ENCODE measurements at regions not wholly inside any gene's neighbourhood (a gene's known extent, or its start where the extent isn't known, plus 50 kb on each side); places are given as distances from the start of the nearest gene placed in this dataset.

DNA sequence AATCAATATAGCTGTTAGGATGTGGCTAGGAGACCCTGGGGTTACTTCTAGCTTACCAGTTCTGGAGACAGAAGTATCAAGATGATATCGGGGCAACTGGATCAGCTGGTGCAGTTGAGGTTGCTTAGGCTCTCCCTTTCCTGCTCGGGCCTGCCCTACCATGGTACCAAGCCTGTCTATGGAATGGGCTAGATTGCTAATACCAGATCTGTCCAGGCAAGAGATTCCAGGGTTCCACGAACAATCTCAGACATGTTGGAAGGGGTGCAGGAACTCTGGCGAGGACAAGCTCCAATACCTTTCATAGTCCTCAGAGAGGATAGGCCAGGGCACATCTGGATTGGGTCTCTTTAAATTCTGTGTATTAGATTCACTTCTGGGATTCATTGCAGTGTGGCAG, 53.8 kb downstream of the ADM start:
- intact Hi-C loops (cut with micrococcal nuclease; ENCODE audit: unreplicated experiment), result no loop called here
- Histone ChIP-seq H3K4me1 (ENCODE audit: insufficient read depth, low read length, poor library complexity, severe bottlenecking) (no peaks in the 10 kb centered on the region), H3K9me2 (ENCODE audit: insufficient read depth, low read length) (no peaks in the 10 kb centered on the region), H3K36me3 (ENCODE audit: insufficient read depth, low read length) (no peaks in the 10 kb centered on the region), H2AFZ (ENCODE audit: low read length) (no peak overlapping the region), H3K9me3 (ENCODE audit: low read length) (no peaks in the 10 kb centered on the region), H3K4me3 (ENCODE audit: low read depth, low read length, poor library complexity, severe bottlenecking) (no peak overlapping the region), H3K79me2 (ENCODE audit: insufficient read depth, low read depth, low read length) (no peaks in the 10 kb centered on the region), H3K4me2 (ENCODE audit: low read length) (no peak overlapping the region), H3K27ac (ENCODE audit: low read depth, low read length, poor library complexity, severe bottlenecking) (no peak overlapping the region), H4K20me1 (ENCODE audit: insufficient read depth, low read length) (no peaks in the 10 kb centered on the region)
- BruUV-seq (replicated peaks), result no TSS peak
- CTCF ChIA-PET (ENCODE audit: unreplicated experiment), result no interaction called here
- no peak for TF ChIP-seq EZH2phosphoT487 (IDR thresholded peaks at IDR 0.05; ENCODE audit: borderline replicate concordance, low read depth, low read length)
- TF ChIP-seq, protein P1, sequence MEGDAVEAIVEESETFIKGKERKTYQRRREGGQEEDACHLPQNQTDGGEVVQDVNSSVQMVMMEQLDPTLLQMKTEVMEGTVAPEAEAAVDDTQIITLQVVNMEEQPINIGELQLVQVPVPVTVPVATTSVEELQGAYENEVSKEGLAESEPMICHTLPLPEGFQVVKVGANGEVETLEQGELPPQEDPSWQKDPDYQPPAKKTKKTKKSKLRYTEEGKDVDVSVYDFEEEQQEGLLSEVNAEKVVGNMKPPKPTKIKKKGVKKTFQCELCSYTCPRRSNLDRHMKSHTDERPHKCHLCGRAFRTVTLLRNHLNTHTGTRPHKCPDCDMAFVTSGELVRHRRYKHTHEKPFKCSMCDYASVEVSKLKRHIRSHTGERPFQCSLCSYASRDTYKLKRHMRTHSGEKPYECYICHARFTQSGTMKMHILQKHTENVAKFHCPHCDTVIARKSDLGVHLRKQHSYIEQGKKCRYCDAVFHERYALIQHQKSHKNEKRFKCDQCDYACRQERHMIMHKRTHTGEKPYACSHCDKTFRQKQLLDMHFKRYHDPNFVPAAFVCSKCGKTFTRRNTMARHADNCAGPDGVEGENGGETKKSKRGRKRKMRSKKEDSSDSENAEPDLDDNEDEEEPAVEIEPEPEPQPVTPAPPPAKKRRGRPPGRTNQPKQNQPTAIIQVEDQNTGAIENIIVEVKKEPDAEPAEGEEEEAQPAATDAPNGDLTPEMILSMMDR (conservative IDR thresholded peaks at IDR 0.05; ENCODE audit: low read length), result no peak
- POLR2A ChIA-PET, result no interaction called here
- DNase-seq (ENCODE audit: low spot score), result no peak

DNA sequence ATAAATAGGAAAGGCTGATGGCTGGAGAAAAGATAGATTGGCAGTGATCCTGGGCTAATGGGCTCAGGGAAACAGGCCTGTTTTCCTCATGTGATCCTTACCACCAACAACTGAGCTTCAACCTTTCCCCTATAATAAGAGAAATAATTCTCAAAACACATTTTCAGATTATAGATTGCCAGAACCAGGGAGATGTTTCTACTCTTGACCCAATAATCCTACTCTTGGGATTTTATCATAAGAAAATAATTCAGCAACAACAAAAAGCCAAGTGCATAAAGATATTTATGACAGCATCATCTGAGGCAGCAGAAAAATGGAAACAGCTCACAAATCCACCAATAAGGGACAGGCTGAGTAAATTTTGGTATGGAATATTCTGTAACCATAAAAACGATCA, 54.3 kb downstream of the ADM start:
- Histone ChIP-seq H4K20me1 (ENCODE audit: insufficient read depth, low read length) (no peaks in the 10 kb centered on the region), H3K4me2 (ENCODE audit: low read length) (no peak overlapping the region), H3K9me3 (ENCODE audit: low read length) (no peaks in the 10 kb centered on the region), H3K4me3 (ENCODE audit: low read depth, low read length, poor library complexity, severe bottlenecking) (no peak overlapping the region), H3K36me3 (ENCODE audit: insufficient read depth, low read length) (no peaks in the 10 kb centered on the region), H3K9me2 (ENCODE audit: insufficient read depth, low read length) (no peaks in the 10 kb centered on the region), H3K4me1 (ENCODE audit: insufficient read depth, low read length, poor library complexity, severe bottlenecking) (no peaks in the 10 kb centered on the region), H3K27ac (ENCODE audit: low read depth, low read length, poor library complexity, severe bottlenecking) (no peak overlapping the region), H3K79me2 (ENCODE audit: insufficient read depth, low read depth, low read length) (no peaks in the 10 kb centered on the region), H2AFZ (ENCODE audit: low read length) (no peak overlapping the region)
- no TSS peak for BruUV-seq (replicated peaks)
- ChIA-PET POLR2A (no interaction called here), CTCF (ENCODE audit: unreplicated experiment) (no interaction called here)
- intact Hi-C loops (cut with micrococcal nuclease; ENCODE audit: unreplicated experiment), result no loop called here
- no peak for DNase-seq (ENCODE audit: low spot score)
- TF ChIP-seq, protein P1 (conservative IDR thresholded peaks at IDR 0.05; ENCODE audit: low read length), result no peak
- no peak for TF ChIP-seq EZH2phosphoT487 (IDR thresholded peaks at IDR 0.05; ENCODE audit: borderline replicate concordance, low read depth, low read length)

DNA sequence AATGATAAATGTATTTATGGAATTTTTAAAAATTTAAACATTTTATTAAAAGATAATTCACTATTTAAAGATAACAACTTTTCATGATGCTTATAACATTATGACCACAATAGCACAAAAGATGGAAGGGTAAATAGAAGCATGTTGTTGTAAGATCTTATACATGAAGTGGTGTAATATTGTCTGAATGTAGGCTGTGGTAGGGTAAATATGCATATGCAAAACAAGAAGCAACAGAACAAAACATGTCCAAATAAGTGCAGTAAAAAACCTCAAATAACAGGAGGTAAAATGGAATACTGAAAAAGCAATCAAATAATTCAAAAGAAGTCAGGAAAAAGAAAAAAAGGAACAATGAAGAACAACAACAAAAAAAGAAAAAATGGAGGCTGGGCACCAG, 56.0 kb downstream of the ADM start:
- H3K79me2 ChIP-seq (ENCODE audit: insufficient read depth, low read depth, low read length), result no peaks in the 10 kb centered on the region
- CTCF ChIA-PET (ENCODE audit: unreplicated experiment), result no interaction called here
- H3K9me2 ChIP-seq (ENCODE audit: insufficient read depth, low read length), result no peaks in the 10 kb centered on the region
- H3K27ac ChIP-seq (ENCODE audit: low read depth, low read length, poor library complexity, severe bottlenecking), result no peak overlapping the region
- H4K20me1 ChIP-seq (ENCODE audit: insufficient read depth, low read length), result no peaks in the 10 kb centered on the region
- POLR2A ChIA-PET, result no interaction called here
- no peaks in the 10 kb centered on the region for H3K9me3 ChIP-seq (ENCODE audit: low read length)
- H3K4me1 ChIP-seq (ENCODE audit: insufficient read depth, low read length, poor library complexity, severe bottlenecking), result no peaks in the 10 kb centered on the region
- TF ChIP-seq, protein P1 (conservative IDR thresholded peaks at IDR 0.05; ENCODE audit: low read length), result no peak
- TF ChIP-seq EZH2phosphoT487 (IDR thresholded peaks at IDR 0.05; ENCODE audit: borderline replicate concordance, low read depth, low read length), result no peak
- H2AFZ ChIP-seq (ENCODE audit: low read length), result no peak overlapping the region
- H3K4me2 ChIP-seq (ENCODE audit: low read length), result no peak overlapping the region
- H3K36me3 ChIP-seq (ENCODE audit: insufficient read depth, low read length), result no peaks in the 10 kb centered on the region
- H3K4me3 ChIP-seq (ENCODE audit: low read depth, low read length, poor library complexity, severe bottlenecking), result no peak overlapping the region
- intact Hi-C loops (cut with micrococcal nuclease; ENCODE audit: unreplicated experiment), result no loop called here
- no TSS peak for BruUV-seq (replicated peaks)
- DNase-seq (ENCODE audit: low spot score), result no peak
